Mesendoderm (in vitro differentiated cells): ENCODE measurements at regions not wholly inside any gene's neighbourhood (a gene's known extent, or its start where the extent isn't known, plus 50 kb on each side); places are given as distances from the start of the nearest gene placed in this dataset.

Source experiments
- DNase-seq: peaks from one replicate; pipeline ENCODE4 v3.0.0; 2013
- H2AK5ac ChIP-seq: 2 replicates; pipeline ENCODE4 v1.6.1; 2013; ENCODE audit warnings: low read length, inconsistent platforms
- H2BK120ac ChIP-seq: 2 replicates; pipeline ENCODE4 v1.6.1; 2013; ENCODE audit warnings: low read depth, mild to moderate bottlenecking, low read length, moderate library complexity, mixed read lengths
- H2BK15ac ChIP-seq: replicated peaks from 2 replicates; pipeline ENCODE4 v1.6.1; 2013; ENCODE audit warnings: low read depth, mild to moderate bottlenecking, moderate library complexity
- H2BK5ac ChIP-seq: 2 replicates; pipeline ENCODE4 v1.6.1; 2013; ENCODE audit warnings: low read length, inconsistent platforms
- H3K18ac ChIP-seq: 2 replicates; pipeline ENCODE4 v1.6.1; 2013; ENCODE audit warnings: mild to moderate bottlenecking, low read length, mixed read lengths
- H3K23ac ChIP-seq: one replicate; pipeline ENCODE4 v1.6.1; 2013; ENCODE audit warnings: low read length
- H3K27ac ChIP-seq: 2 replicates; pipeline ENCODE4 v1.5.1; 2013; ENCODE audit warnings: low read depth, mild to moderate bottlenecking, inconsistent platforms, low read length, moderate library complexity
- H3K27me3 ChIP-seq: 2 replicates; pipeline ENCODE4 v1.6.1; 2013; ENCODE audit warnings: low read length, control low read depth, mild to moderate bottlenecking, inconsistent platforms; ENCODE audit not compliant: insufficient read depth, poor library complexity
- H3K36me3 ChIP-seq: 2 replicates; pipeline ENCODE4 v1.6.1; 2013; ENCODE audit warnings: low read length, inconsistent platforms; ENCODE audit not compliant: control insufficient read depth, insufficient read depth
- H3K4ac ChIP-seq: one replicate; pipeline ENCODE4 v1.6.1; 2013; ENCODE audit warnings: low read depth, mild to moderate bottlenecking, low read length, moderate library complexity
- H3K4me1 ChIP-seq: 2 replicates; pipeline ENCODE4 v1.6.1; 2013; ENCODE audit warnings: low read depth, low read length, inconsistent platforms; ENCODE audit not compliant: control insufficient read depth
- H3K4me2 ChIP-seq: 2 replicates; pipeline ENCODE4 v1.6.1; 2013; ENCODE audit warnings: low read length
- H3K4me3 ChIP-seq: 2 replicates; pipeline ENCODE4 v1.5.1; 2013; ENCODE audit warnings: mild to moderate bottlenecking, low read length
- H3K56ac ChIP-seq: one replicate; pipeline ENCODE4 v1.6.1; 2013; ENCODE audit warnings: low read length
- H3K79me1 ChIP-seq: 2 replicates; pipeline ENCODE4 v1.6.1; 2013; ENCODE audit warnings: low read length, inconsistent platforms
- H3K79me2 ChIP-seq: 2 replicates; pipeline ENCODE4 v1.6.1; 2013; ENCODE audit warnings: mild to moderate bottlenecking, low read length; ENCODE audit not compliant: control insufficient read depth, insufficient read depth
- H3K9ac ChIP-seq: 2 replicates; pipeline ENCODE4 v1.6.1; 2013; ENCODE audit warnings: low read length, inconsistent platforms
- H4K5ac ChIP-seq: one replicate; pipeline ENCODE4 v1.6.1; 2013; ENCODE audit warnings: low read length
- H4K8ac ChIP-seq: one replicate; pipeline ENCODE4 v1.6.1; 2013; ENCODE audit warnings: low read depth, mild to moderate bottlenecking, control low read depth, low read length, moderate library complexity
- WGBS: extraction: QIAGEN DNeasy Blood & Tissue Kit; methylation state at CpG from one replicate; pipeline ENCODE4 v1.1.7; 2013; ENCODE audit warnings: low lambda C conversion rate, missing lambda C conversion rate; ENCODE audit not compliant: insufficient coverage; ENCODE audit errors: extremely low coverage; 5-methylcytosine and 5-hydroxymethylcytosine counted together

DNA sequence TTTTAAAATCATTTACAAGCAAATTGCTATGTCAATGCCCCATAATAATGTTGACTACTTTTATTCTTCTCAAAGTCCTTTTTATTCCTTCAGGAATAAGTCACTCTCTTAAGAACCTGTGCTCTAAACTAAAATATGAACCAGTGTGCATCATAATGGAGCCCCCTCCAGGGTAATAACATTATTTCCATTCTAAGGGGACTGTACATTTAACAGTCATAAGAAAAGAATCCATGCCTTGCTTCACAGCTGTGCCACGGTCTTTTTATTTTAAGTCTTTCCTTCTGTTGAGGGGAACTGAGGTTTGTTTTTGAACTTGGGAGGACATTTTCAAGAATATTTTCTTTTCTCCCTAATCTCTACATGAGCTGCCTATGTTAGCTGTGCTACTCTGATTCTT, 297.6 kb downstream of the MAN2A1 start:
- Histone ChIP-seq H3K23ac (no peak overlapping the region), H2BK15ac (no peak overlapping the region)
- DNase-seq = no peak

DNA sequence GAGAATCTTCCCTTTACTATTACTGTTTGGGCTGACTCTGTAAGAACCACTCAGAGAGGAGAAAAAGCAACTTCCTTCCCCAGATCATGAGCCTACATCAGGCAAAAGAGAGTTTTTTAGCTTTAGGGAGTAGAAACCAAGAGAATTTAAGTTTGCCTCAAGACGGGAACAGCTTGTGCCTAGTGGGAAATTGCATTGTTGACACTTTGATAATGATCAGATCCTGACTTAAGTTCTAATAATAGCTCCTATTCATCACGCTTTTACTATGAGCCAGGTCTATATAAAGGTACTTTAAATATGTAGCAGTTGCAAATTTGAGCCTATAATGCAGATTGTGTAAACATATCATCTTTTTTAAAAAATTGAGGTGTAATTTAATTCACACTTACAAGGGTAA, 298.2 kb downstream of the MAN2A1 start:
- no peaks in the 10 kb centered on the region for H3K36me3 ChIP-seq
- H2BK15ac ChIP-seq = no peak overlapping the region
- H2BK5ac ChIP-seq = no peak overlapping the region
- H3K27ac ChIP-seq = no peak overlapping the region
- no peak overlapping the region for H3K4ac ChIP-seq
- H3K79me1 ChIP-seq = no peaks in the 10 kb centered on the region
- H3K79me2 ChIP-seq = no peaks in the 10 kb centered on the region
- H4K8ac ChIP-seq = no peak overlapping the region
- no peak overlapping the region for H3K4me2 ChIP-seq
- WGBS = no CpG with 5 or more reads among the region's 2 CpGs
- H2BK120ac ChIP-seq = no peak overlapping the region
- no peaks in the 10 kb centered on the region for H3K4me1 ChIP-seq
- no peak for DNase-seq
- no peak overlapping the region for H2AK5ac ChIP-seq
- no peak overlapping the region for H3K56ac ChIP-seq
- H4K5ac ChIP-seq = no peak overlapping the region
- no peak overlapping the region for H3K23ac ChIP-seq
- H3K4me3 ChIP-seq = no peak overlapping the region
- no peaks in the 10 kb centered on the region for H3K27me3 ChIP-seq
- H3K9ac ChIP-seq = no peak overlapping the region
- H3K18ac ChIP-seq = no peak overlapping the region

More for the DNA sequence above, 297.6 kb downstream of the MAN2A1 start:
- no peak overlapping the region for H2BK120ac ChIP-seq
- no peak overlapping the region for H3K27ac ChIP-seq
- no peak overlapping the region for H4K8ac ChIP-seq
- H3K4ac ChIP-seq = no peak overlapping the region
- H3K9ac ChIP-seq = no peak overlapping the region
- H2BK5ac ChIP-seq = no peak overlapping the region
- H3K79me2 ChIP-seq = no peaks in the 10 kb centered on the region
- H3K27me3 ChIP-seq = no peaks in the 10 kb centered on the region
- H4K5ac ChIP-seq = no peak overlapping the region
- no peak overlapping the region for H3K56ac ChIP-seq
- H3K79me1 ChIP-seq = no peaks in the 10 kb centered on the region
- H2AK5ac ChIP-seq = no peak overlapping the region
- whole genome bisulfite sequencing = no CpG with 5 or more reads among the region's 1 CpG
- H3K4me3 ChIP-seq = no peak overlapping the region
- H3K36me3 ChIP-seq = no peaks in the 10 kb centered on the region
- H3K18ac ChIP-seq = no peak overlapping the region
- no peaks in the 10 kb centered on the region for H3K4me1 ChIP-seq
- H3K4me2 ChIP-seq = no peak overlapping the region

DNA sequence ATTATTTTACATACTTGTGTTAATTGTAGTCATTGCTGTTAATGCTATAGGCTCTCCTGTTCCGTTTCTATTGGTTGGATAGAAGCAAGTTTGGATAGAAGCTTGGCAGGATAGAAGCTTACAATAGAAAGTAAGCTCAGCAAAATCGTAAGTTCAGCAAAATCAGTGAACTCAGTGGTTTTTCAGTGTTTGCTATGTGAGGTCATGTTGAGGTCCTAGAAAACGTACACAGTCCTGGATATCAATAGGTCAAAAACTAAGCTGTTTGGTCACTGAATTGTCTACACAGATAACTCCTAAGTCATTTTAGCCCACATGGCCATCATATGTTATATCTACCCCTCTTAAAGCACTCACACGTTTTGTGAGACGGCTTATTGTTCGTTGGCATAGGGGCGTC, 299.4 kb downstream of the MAN2A1 start:
- Histone ChIP-seq H4K5ac (no peak overlapping the region), H3K18ac (no peak overlapping the region), H3K4me2 (no peak overlapping the region), H3K4me3 (no peak overlapping the region), H3K4me1 (no peaks in the 10 kb centered on the region), H3K79me1 (no peaks in the 10 kb centered on the region), H3K56ac (no peak overlapping the region), H2AK5ac (no peak overlapping the region), H3K23ac (no peak overlapping the region), H4K8ac (no peak overlapping the region), H2BK120ac (no peak overlapping the region), H3K9ac (no peak overlapping the region), H3K27me3 (no peaks in the 10 kb centered on the region), H3K36me3 (no peaks in the 10 kb centered on the region), H3K4ac (no peak overlapping the region), H2BK5ac (no peak overlapping the region), H3K79me2 (no peaks in the 10 kb centered on the region), H2BK15ac (no peak overlapping the region), H3K27ac (no peak overlapping the region)
- DNase-seq = no peak
- no CpG with 5 or more reads among the region's 7 CpGs for WGBS

GRCh38 chr5:109989994-109990722, 300.4 kb downstream of the MAN2A1 start:
- WGBS = no CpG with 5 or more reads among the region's 4 CpGs
- H3K79me1 ChIP-seq = no peaks in the 10 kb centered on the region
- DNase-seq = no peak

DNA sequence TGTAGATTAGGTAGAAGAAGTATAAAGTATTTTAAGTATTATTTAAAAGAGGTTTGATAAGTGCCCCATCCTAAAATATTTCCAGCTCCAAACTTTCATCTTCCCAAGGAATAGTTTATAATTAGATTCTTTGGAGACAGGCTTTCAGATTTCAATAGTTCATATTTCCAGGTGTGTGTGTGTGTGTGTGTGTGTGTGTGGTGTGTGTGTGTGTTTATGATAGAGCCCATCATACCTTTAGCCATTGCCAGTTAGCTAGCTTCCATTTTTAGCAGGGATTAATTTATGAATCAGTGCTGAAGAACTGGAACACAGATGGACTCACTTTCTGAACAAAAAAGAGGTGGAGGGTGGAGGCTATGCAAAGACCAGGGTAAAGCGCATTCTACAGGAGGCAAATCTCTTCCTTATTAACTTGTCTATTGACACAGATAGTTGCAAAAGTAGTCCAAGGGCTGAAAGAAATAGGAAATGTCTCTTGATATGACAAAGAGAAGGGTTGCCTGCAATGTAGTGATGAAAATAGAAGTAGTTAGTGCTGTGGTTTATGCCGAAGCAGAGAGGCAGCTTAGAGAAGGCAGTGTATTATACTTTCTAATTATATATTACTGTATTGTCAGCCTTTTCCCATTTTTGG, 301.1 kb downstream of the MAN2A1 start:
- no peak overlapping the region for H2BK5ac ChIP-seq
- no CpG with 5 or more reads among the region's 2 CpGs for WGBS
- H2BK120ac ChIP-seq = no peak overlapping the region
- no peaks in the 10 kb centered on the region for H3K27me3 ChIP-seq
- H4K5ac ChIP-seq = no peak overlapping the region
- H3K23ac ChIP-seq = no peak overlapping the region
- no peak overlapping the region for H3K18ac ChIP-seq
- no peak overlapping the region for H3K9ac ChIP-seq
- no peaks in the 10 kb centered on the region for H3K79me2 ChIP-seq
- H3K56ac ChIP-seq = no peak overlapping the region
- H3K4me3 ChIP-seq = no peak overlapping the region
- no peaks in the 10 kb centered on the region for H3K36me3 ChIP-seq
- H2AK5ac ChIP-seq = no peak overlapping the region
- H2BK15ac ChIP-seq = no peak overlapping the region
- H3K4ac ChIP-seq = no peak overlapping the region
- no peak for DNase-seq
- no peak overlapping the region for H3K4me2 ChIP-seq
- H3K4me1 ChIP-seq = no peaks in the 10 kb centered on the region
- H3K27ac ChIP-seq = no peak overlapping the region
- no peaks in the 10 kb centered on the region for H3K79me1 ChIP-seq
- no peak overlapping the region for H4K8ac ChIP-seq

More at GRCh38 chr5:109989994-109990722, 300.4 kb downstream of the MAN2A1 start:
- H3K79me2 ChIP-seq = no peaks in the 10 kb centered on the region
- no peak overlapping the region for H2BK15ac ChIP-seq
- H3K36me3 ChIP-seq = no peaks in the 10 kb centered on the region
- H2BK120ac ChIP-seq = no peak overlapping the region
- no peak overlapping the region for H3K56ac ChIP-seq
- H2AK5ac ChIP-seq = no peak overlapping the region
- no peaks in the 10 kb centered on the region for H3K4me1 ChIP-seq
- H3K27me3 ChIP-seq = no peaks in the 10 kb centered on the region
- no peak overlapping the region for H3K23ac ChIP-seq
- no peak overlapping the region for H4K5ac ChIP-seq
- H3K27ac ChIP-seq = no peak overlapping the region
- no peak overlapping the region for H3K9ac ChIP-seq
- no peak overlapping the region for H3K18ac ChIP-seq
- H4K8ac ChIP-seq = no peak overlapping the region
- H3K4ac ChIP-seq = no peak overlapping the region
- no peak overlapping the region for H2BK5ac ChIP-seq
- H3K4me2 ChIP-seq = no peak overlapping the region
- H3K4me3 ChIP-seq = no peak overlapping the region
